ENCODE measurements at regions not wholly inside any gene's neighbourhood (a gene's known extent, or its start where the extent isn't known, plus 50 kb on each side); places are given as distances from the start of the nearest gene placed in this dataset.
A peak's percentile ranks its signal among the peaks of the same experiment; 100 is the strongest.
"Not testable (repeated sequence)": the region's sequence is repeated elsewhere in the genome, so short reads cannot be mapped to it uniquely, and the experiment has no call there.

GRCh38 chr11:13782390-13783075 is 114.1 kb downstream of the FAR1 start:
- no peak for DNase-seq

- no peak for DNase-seq
Measured at GRCh38 chr11:13784441-13784840, 116.0 kb downstream of the FAR1 start.

- no peak for DNase-seq
Measured at GRCh38 chr11:13784855-13785254, 116.4 kb downstream of the FAR1 start.

DNA sequence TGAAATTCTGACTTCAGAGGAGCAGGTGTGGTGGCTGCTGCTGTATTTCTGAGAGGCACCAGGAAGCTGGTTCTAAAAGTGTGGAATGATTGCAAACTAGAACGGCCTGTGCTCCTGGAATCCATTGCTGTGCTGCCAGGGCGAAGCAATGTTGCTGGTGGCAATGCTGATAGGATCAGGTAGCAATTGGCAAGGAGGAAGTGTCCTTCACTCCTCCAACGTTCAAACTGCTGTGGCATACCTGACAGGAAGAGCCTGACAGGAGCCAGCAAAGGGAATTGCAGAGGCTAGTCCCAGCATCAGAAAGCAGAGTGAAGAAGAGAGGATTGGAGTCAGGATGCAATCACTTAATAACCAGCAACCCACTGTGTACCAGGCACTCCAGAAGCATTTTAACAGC is 118.2 kb downstream of the FAR1 start:
- DNase-seq: no peak

DNA sequence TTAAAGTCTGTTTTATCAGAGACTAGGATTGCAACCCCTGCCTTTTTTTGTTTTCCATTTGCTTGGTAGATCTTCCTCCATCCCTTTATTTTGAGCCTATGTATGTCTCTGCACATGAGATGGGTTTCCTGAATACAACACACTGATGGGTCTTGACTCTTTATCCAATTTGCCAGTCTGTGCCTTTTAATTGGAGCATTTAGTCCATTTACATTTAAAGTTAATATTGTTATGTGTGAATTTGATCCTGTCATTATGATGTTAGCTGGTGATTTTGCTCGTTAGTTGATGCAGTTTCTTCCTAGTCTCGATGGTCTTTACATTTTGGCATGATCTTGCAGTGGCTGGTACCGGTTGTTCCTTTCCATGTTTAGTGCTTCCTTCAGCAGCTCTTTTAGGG is 129.1 kb downstream of the FAR1 start:
- DNase-seq: not testable (repeated sequence)

GRCh38 chr11:13800901-13801300 is 132.4 kb downstream of the FAR1 start:
- DNase-seq: no peak

- no peak for DNase-seq
Measured at GRCh38 chr11:13818325-13818724, 144.2 kb upstream of the SPON1 start.

GRCh38 chr11:13826505-13827278 is 135.8 kb upstream of the SPON1 start:
- no peak for DNase-seq

- DNase-seq: peak; percentile 58
Measured at GRCh38 chr11:13831696-13832095, 130.8 kb upstream of the SPON1 start.

DNA sequence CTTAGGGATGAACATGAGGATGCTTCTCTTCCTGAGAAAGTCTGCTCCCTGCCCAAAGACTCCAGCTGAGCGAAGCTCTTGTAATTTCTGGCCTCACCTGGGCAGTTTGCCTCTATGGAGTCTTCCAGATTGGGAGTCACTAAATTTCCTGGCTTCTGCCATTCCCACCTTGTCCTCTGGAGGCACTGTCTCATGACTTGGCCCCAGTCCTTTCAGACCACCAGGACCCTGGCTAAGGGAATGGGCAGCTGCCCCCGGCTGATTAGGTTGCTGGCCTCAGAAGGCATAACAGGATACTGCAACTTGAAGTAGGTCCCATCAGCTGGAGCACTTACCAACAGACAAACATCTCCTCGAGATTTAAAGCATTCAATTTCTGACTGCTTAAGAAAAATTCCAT is 128.1 kb upstream of the SPON1 start:
- DNase-seq: no peak

- no peak for DNase-seq
Measured at GRCh38 chr11:13836666-13837065, 125.9 kb upstream of the SPON1 start.

DNA sequence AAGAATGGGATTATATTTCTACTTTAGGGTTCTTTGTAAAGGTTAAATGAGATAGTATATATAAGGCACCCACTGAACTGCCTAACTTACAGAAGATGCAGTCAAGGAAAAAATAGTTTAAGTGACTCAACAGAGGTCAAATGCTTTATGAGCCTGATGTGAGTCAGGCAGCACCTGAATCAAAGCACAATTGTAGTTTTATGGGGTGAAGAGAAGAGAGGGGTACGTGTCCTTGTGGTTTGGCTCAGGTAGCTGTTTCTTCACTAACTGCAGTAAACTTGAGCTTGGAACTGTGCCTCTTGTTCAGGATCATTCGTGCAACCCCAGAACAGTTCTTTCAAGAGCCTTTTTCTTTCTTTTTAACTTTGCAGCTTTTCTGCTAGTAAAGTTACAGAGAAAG is 125.2 kb upstream of the SPON1 start:
- no peak for DNase-seq

DNA sequence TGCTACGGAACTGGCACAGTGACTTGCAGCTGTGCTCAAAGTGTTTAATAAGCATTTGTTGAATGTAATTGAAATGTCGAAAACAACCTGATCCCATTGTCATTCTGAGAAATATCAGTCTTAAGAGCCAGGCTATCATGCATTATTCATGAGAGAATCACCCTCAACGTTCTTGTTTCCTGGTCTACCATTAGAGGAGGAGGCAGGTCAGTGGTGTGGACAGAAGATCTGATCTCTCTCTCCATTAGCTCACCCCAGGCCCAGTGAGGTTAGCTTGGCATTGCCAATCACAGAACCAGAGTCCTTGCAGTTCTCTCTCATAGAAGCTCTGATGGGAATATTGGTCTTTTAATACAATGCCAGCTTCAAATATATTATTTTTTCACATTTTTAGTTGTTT is 121.1 kb upstream of the SPON1 start:
- no peak for DNase-seq

- DNase-seq: no peak
Measured at GRCh38 chr11:13848031-13848430, 114.5 kb upstream of the SPON1 start.

DNA sequence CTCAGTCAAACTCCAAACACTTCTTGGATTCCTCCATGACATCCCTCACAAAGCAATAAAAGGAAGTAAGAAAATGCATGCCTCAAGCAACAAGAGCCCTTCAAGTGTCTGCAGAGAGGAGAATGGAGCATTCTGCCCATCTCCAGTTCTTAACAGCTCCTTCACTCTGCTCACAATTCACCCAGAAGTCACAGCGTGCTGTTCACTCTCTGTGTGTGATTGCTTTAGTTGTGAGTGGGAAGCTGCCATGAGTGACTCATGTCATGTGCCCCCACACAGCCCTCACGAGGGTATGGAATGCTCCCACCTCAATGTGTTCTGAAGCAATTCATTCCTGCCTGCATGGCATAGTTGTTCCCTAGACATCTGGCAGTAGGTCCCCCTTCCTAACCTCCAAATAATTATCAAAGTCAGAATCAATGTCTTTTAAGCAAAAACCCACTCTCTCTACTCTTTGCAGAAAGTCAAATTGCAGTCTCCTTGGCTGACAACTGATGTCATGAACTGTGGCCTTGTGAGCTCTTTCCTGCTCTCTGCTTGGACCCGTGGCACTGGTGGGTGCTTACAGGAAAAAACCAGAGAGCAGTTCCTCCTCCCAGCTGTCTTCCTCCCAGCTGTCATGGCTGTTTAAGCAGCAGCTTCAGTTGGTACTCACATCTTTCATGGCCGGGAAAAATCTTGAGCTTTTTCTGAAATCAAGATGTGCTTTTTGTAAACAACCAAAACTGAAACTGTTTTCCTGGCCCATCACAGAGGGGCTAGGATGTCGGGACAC is 112.1 kb upstream of the SPON1 start:
- no peak for DNase-seq

DNA sequence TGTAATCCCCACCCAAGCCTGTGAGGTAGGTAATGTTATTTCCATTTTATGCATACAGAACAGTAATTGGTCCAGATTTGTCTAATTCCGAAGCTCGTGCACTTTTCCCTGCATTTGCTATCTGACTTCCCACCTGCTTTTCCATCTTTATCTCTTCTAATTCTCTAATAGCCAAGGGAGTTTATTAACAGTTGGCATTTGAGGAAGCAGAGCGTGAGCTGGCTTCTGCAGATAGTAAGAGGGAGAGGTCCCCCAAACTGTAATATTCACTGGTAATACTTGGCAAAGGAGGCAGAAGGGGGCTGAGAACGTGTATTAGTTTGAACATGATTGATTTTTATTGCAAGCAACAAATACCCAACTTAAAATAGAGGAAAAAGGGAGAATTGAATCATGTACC is 110.8 kb upstream of the SPON1 start:
- DNase-seq: no peak

- DNase-seq: no peak
Measured at GRCh38 chr11:13852481-13852880, 110.0 kb upstream of the SPON1 start.

- no peak for DNase-seq
Measured at GRCh38 chr11:13857828-13858227, 104.7 kb upstream of the SPON1 start.

DNA sequence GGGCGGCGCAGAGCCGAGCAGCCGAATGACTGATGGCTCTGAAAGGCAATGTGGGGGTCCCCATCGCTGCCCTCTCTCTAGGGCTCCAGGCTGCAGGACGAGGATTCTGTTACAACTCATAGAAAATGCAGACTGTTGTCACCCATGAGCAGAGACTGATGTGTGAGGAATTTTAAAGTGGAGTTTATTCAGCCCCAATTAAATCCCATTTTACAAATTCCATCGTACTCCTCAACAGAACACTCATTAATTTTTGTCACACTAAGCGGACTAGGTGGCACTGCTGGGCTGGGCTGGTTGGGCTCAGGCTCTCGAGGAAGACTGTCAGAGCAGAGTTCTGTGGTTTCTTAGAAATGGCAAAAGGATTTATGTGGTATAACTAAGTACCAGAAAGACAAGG is 102.6 kb upstream of the SPON1 start:
- DNase-seq: no peak

DNA sequence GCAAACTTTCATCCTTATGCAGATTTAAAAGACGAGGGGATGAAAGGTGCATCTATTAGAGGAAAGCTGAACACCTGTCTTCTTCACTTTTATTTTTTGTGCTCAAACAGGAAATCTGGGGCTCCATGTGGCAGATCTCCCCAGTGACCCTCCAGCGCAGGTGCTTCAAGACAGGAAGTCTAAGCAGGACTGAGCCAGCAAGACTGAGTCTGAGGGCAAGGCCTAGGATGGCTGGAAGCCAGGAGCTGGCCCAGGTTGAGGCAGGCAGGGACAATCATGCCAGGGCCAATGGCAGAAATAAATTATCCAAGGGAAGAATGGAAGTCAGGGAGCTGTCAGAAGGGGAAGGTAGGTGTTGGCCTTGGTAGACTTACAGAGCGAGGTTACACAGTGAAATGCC is 101.1 kb upstream of the SPON1 start:
- no peak for DNase-seq

DNA sequence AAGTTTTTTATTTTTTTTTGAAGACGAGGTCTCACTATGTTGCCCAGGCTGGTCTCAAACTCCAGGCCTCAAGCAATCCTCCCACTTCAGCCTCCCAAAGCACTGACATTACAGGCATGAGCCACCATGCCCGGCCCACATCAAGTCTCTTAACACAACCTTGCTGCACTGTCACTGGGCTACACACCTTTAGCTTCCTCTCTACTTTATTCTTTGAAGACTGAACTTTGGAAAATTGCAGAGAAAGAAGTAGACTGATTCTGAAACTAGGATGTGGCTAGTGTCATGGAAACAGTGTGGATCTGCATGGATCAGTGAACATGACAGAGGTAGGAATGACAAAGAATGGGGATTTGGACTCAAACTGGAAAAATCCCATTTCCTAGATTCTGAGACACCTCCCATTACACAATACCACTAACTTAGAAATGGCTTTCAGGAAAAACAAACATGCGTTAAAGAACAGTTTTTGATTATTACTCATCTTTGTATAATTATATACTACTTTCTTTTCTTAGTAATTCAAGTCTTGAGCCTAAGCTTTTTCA is 99.6 kb upstream of the SPON1 start:
- no peak for DNase-seq

DNA sequence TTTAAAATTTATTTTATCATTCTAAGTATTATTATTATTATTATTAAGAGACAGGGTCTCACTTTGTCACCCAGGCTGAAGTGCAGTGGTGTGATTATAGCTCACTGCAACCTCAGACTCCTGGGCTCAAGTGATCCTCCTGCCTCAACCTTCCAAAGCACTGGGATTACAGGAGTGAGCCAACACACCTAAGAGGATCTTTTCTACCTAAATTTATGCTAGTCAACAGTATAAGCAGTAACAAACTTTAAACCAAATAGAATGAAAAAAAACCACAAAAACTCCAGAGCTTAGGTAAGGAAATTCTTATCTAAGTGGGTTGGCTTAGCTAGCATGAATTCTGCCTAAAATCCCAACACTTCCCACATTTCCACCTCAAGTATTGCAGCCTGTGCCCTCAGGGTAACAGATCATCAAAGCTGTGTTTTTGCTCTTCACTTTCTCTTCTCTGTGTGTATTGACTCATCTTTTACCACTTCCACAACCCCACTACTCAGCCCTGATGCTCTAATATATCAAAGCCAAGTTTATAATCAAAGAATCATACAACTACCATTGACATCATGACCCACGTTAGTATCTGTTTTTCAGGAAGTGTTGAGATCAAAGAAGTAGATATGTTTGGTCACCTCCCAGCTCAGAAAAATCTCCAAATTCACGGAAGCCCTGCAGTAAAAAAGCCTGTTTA is 93.7 kb upstream of the SPON1 start:
- no peak for DNase-seq

- DNase-seq: no peak
Measured at GRCh38 chr11:13869398-13869886, 93.1 kb upstream of the SPON1 start.

All from SHP77 treated with DMSO at 0.1 percent for 48 hours (cell line).